ENCODE measurements at regions not wholly inside any gene's neighbourhood (a gene's known extent, or its start where the extent isn't known, plus 50 kb on each side); places are given as distances from the start of the nearest gene placed in this dataset.

GRCh38 chr5:74376187-74376586 lies 264.3 kb downstream of the ENC1 start:
- no peak for DNase-seq (ENCODE audit: low read depth)

GRCh38 chr5:74375271-74375670 lies 265.3 kb downstream of the ENC1 start:
- DNase-seq (ENCODE audit: low read depth) = no peak

- no peak for DNase-seq (ENCODE audit: low read depth)
Measured at GRCh38 chr5:74374656-74375055, 265.9 kb downstream of the ENC1 start.

GRCh38 chr5:74373076-74373475 lies 267.5 kb downstream of the ENC1 start:
- DNase-seq (ENCODE audit: low read depth) = no peak

- no peak for DNase-seq (ENCODE audit: low read depth)
Measured at GRCh38 chr5:74372502-74373064, 267.9 kb downstream of the ENC1 start.

- no peak for DNase-seq (ENCODE audit: low read depth)
Measured at GRCh38 chr5:74372051-74372450, 268.5 kb downstream of the ENC1 start.

GRCh38 chr5:74371621-74372020 lies 268.9 kb downstream of the ENC1 start:
- DNase-seq (ENCODE audit: low read depth) = no peak

- no peak for DNase-seq (ENCODE audit: low read depth)
Measured at GRCh38 chr5:74370168-74370567, 270.4 kb downstream of the ENC1 start.

- DNase-seq (ENCODE audit: low read depth) = no peak
Measured at GRCh38 chr5:74369173-74369572, 271.4 kb downstream of the ENC1 start.

- no peak for DNase-seq (ENCODE audit: low read depth)
Measured at GRCh38 chr5:74367934-74368333, 272.6 kb downstream of the ENC1 start.

GRCh38 chr5:74367241-74367733 lies 273.2 kb downstream of the ENC1 start:
- no peak for DNase-seq (ENCODE audit: low read depth)

- no peak for DNase-seq (ENCODE audit: low read depth)
Measured at GRCh38 chr5:74365723-74366122, 274.8 kb downstream of the ENC1 start.

- no peak for DNase-seq (ENCODE audit: low read depth)
Measured at GRCh38 chr5:74364507-74364906, 276.0 kb downstream of the ENC1 start.

GRCh38 chr5:74363603-74364205 lies 276.8 kb downstream of the ENC1 start:
- DNase-seq (ENCODE audit: low read depth) = no peak

GRCh38 chr5:74361406-74362358 lies 278.8 kb downstream of the ENC1 start:
- no peak for DNase-seq (ENCODE audit: low read depth)

- no peak for DNase-seq (ENCODE audit: low read depth)
Measured at GRCh38 chr5:74360535-74361210, 279.9 kb downstream of the ENC1 start.

GRCh38 chr5:74357827-74358226 lies 282.7 kb downstream of the ENC1 start:
- DNase-seq (ENCODE audit: low read depth) = no peak

GRCh38 chr5:74356009-74356695 lies 284.4 kb downstream of the ENC1 start:
- DNase-seq (ENCODE audit: low read depth) = no peak

GRCh38 chr5:74355041-74355824 lies 285.3 kb downstream of the ENC1 start:
- no peak for DNase-seq (ENCODE audit: low read depth)

GRCh38 chr5:74352256-74352655 lies 288.3 kb downstream of the ENC1 start:
- no peak for DNase-seq (ENCODE audit: low read depth)
